D721Med (cell line): ENCODE measurements at regions not wholly inside any gene's neighbourhood (a gene's known extent, or its start where the extent isn't known, plus 50 kb on each side); places are given as distances from the start of the nearest gene placed in this dataset.
"Not testable (repeated sequence)": the region's sequence is repeated elsewhere in the genome, so short reads cannot be mapped to it uniquely, and the experiment has no call there.

Experiments used
- DNase-seq: peaks from one replicate; pipeline ENCODE4 v3.0.0; 2011; ENCODE audit warnings: low spot score; ENCODE audit not compliant: insufficient read length
- FAIRE-seq: peaks from 2 replicates; lab custom pipeline; 2011; peaks lifted over from hg19 to GRCh38; lab: Jason Lieb, UNC
- CTCF ChIP-seq: IDR thresholded peaks from 2 replicates; pipeline ENCODE4 v1.5.1; 2012; ENCODE audit warnings: mild to moderate bottlenecking, control low read depth; ENCODE audit not compliant: insufficient read depth; ENCODE audit errors: missing control alignments

DNA sequence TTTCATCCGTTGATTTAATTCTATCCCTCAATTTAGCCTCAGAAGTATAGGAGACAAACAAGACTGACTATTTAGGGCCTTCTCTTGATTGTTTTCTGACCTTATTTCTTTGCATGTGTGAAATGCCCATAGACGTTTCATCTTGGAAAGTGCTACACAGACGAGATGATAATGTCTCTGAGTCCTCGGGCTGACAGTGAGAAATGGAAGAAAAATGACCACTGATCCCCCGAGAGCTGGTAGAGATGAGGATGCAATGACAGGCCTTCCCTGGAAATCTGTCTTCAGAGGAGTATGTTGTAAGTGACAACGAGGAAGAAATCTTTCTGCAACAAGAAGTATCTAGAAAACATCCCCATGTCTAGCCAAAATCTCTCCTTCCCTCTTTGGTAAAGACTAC, 522.9 kb downstream of the HAPSTR1 start:
- DNase-seq (no peak), FAIRE-seq (no peak)
- no peak for TF ChIP-seq CTCF

DNA sequence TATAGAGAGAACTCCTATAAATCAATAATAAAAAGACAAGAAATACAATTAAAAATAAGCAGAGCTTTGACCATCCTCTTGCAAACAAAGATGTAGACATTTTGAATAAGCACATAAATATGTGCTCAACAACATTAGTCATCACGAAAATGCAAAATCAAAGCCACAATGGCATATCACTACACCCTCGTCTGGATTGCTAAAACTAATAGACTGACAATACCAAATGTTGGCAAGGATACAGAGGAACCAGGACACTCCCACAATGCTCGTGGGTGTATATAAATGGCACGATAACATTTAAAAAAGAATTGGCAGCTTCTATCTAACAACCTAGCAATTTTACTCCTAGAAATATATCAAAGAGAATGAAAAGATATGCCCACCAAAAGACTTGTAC, 530.8 kb downstream of the HAPSTR1 start:
- no peak for FAIRE-seq
- no peak for TF ChIP-seq CTCF
- no peak for DNase-seq

DNA sequence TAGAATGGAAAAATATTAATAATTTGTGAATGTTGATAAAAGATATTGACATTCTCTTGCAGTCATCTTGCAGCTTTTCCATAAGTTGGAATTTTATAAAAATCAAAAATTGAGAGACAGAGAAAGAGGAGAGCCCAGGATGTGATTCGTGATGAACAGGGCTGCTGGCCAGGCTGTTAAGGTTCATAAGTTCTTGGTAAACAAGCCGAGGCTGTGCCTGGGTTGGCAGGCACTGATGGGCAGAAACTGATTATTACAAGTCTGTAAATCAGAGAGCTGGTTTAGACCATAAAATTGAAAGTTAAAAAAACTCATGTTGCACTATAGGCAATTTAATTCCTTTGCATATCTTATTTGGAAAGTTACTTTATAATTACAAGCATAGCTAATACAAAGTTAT, 533.7 kb downstream of the HAPSTR1 start:
- DNase-seq (no peak), FAIRE-seq (no peak)
- TF ChIP-seq CTCF: no peak

DNA sequence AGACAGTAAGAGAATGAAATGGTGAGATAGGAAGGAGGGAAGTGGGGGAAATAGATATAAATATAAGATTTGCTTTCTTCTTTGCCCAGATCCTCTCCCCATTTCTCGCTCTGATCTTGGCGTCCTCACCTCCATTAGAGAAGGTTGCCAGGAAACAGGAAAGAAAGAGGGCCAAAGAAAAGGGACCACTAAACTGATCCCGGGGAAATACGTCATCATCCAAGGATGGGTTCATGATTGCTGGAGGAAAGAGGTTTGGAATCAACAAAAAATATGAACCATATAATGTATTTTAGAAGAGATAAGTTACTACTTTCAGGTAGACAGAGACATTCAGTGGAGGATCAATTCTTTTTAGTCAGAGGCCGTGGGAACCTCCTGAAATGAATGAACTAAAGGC, 536.0 kb downstream of the HAPSTR1 start:
- DNase-seq (no peak), FAIRE-seq (no peak)
- TF ChIP-seq CTCF: no peak

- TF ChIP-seq CTCF: no peak
- DNase-seq (no peak), FAIRE-seq (no peak)
Measured at GRCh38 chr16:9630119-9630518, 538.7 kb downstream of the HAPSTR1 start.

DNA sequence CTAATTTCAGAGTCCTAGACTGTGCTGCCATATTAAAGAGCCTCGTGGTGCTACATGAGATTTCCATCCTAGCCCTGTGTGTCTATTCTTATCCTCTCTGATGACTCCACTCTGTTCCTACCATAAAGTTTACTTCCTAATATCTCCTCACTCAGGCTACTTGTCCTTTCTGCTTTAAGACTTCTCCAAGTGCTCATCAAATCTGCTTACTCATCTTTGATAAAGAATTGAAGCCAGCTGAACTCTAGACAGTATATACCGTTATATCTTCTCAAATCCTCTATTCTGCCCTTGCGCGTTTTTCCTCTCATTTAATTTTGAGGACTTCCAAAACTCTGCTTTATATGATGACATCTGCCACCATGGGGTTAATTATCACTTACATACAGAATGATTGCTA, 539.5 kb downstream of the HAPSTR1 start:
- FAIRE-seq: no peak
- no peak for DNase-seq
- TF ChIP-seq CTCF: no peak

GRCh38 chr16:9633844-9634243, 542.4 kb downstream of the HAPSTR1 start:
- DNase-seq (no peak), FAIRE-seq (no peak)
- no peak for TF ChIP-seq CTCF

DNA sequence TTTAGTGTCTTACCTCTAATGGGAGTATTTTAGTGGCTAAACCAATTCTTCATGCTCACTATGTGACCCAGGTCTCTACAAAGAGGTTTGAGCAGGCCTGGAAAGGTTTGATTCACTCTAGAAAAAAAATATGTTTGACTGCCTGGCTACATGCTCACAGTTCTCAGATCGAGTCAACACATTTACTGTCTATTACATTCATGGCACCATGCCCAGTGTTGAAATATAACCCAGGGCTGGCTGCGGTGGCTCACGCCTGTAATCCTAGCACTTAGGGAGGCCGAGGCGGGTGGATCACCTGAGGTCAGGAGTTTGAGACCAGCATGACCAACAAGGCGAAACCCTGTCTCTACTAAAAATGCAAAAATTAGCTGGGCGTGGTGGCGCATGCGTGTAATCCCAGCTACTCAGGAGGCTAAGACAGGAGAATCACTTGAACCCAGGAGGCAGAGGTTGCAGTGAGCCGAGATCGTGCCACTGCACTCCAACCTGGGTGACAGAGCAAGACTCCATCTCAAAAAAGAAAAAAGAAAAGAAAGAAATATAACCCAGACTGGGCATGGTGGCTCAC, 543.8 kb downstream of the HAPSTR1 start:
- DNase-seq, FAIRE-seq: not testable (repeated sequence)
